SK-N-SH treated with all-trans-retinoic acid at 6 μM for 48 hours (cell line): ENCODE measurements at regions not wholly inside any gene's neighbourhood (a gene's known extent, or its start where the extent isn't known, plus 50 kb on each side); places are given as distances from the start of the nearest gene placed in this dataset.

Source experiments
- ATAC-seq: fragments of 200-7000 bp; cut with Tn5 transposase; 3 replicates; pipeline ENCODE4 v1.9.1; 2020; ENCODE audit warnings: mild to moderate bottlenecking, moderate library complexity
- ARNTL ChIP-seq: fragments of 450-650 bp; formaldehyde crosslinking; IDR thresholded peaks from 2 replicates; pipeline ENCODE4 v1.5.0; 2020; ENCODE audit warnings: low read depth, mild to moderate bottlenecking, moderate library complexity, borderline replicate concordance
- BACH2 ChIP-seq: fragments of 250-450 bp; sonication (Bioruptor Pico); IDR thresholded peaks from 2 replicates; pipeline ENCODE4 v1.9.0; 2021; ENCODE audit warnings: mild to moderate bottlenecking, borderline replicate concordance
- CSDC2 ChIP-seq: fragments of 250-450 bp; sonication (Bioruptor Pico); IDR thresholded peaks from 2 replicates; pipeline ENCODE4 v1.5.0; 2020; ENCODE audit warnings: mild to moderate bottlenecking, moderate library complexity
- ESRRG ChIP-seq: fragments of 250-450 bp; sonication (Bioruptor Pico); IDR thresholded peaks from 2 replicates; pipeline ENCODE4 v1.6.1; 2021; ENCODE audit warnings: mild to moderate bottlenecking
- GLIS3 ChIP-seq: fragments of 250-450 bp; sonication (Bioruptor Pico); IDR thresholded peaks from 2 replicates; pipeline ENCODE4 v1.5.0; 2020; ENCODE audit warnings: mild to moderate bottlenecking, moderate library complexity
- ISL1 ChIP-seq: fragments of 250-450 bp; sonication (Bioruptor Pico); IDR thresholded peaks from 2 replicates; pipeline ENCODE4 v2.1.2; 2022; ENCODE audit warnings: mild to moderate bottlenecking, moderate library complexity
- OSR1 ChIP-seq: fragments of 250-450 bp; sonication (Bioruptor Pico); IDR thresholded peaks from 2 replicates; pipeline ENCODE4 v1.8.0; 2022; ENCODE audit warnings: moderate library complexity, mild to moderate bottlenecking, inconsistent platforms
- PPARA ChIP-seq: fragments of 250-450 bp; sonication (Bioruptor Pico); IDR thresholded peaks from 2 replicates; pipeline ENCODE4 v1.5.0; 2020; ENCODE audit warnings: mild to moderate bottlenecking, borderline replicate concordance
- RARB ChIP-seq: fragments of 250-450 bp; sonication (Bioruptor Pico); IDR thresholded peaks from 2 replicates; pipeline ENCODE4 v1.8.0; 2021; ENCODE audit warnings: mild to moderate bottlenecking, moderate library complexity
- SNAI2 ChIP-seq: fragments of 250-450 bp; sonication (Bioruptor Pico); IDR thresholded peaks from 2 replicates; pipeline ENCODE4 v1.5.0; 2020; ENCODE audit warnings: mild to moderate bottlenecking, moderate library complexity
- TCF4 ChIP-seq: fragments of 250-450 bp; sonication (Bioruptor Pico); IDR thresholded peaks from 2 replicates; pipeline ENCODE4 v1.8.0; 2021; ENCODE audit warnings: mild to moderate bottlenecking, moderate library complexity, borderline replicate concordance
- TOX ChIP-seq: fragments of 250-450 bp; sonication (Bioruptor Pico); IDR thresholded peaks from 2 replicates; pipeline ENCODE4 v1.8.0; 2021; ENCODE audit warnings: mild to moderate bottlenecking, moderate library complexity, borderline replicate concordance
- ZC3H10 ChIP-seq: fragments of 250-450 bp; sonication (Bioruptor Pico); IDR thresholded peaks from 2 replicates; pipeline ENCODE4 v1.5.1; 2021; ENCODE audit warnings: mild to moderate bottlenecking, moderate library complexity
- ZFP3 ChIP-seq: fragments of 250-450 bp; sonication (Bioruptor Pico); IDR thresholded peaks from 2 replicates; pipeline ENCODE4 v1.5.0; 2020; ENCODE audit warnings: mild to moderate bottlenecking, moderate library complexity
- ZFP30 ChIP-seq: fragments of 450-650 bp; formaldehyde crosslinking; IDR thresholded peaks from 2 replicates; pipeline ENCODE4 v1.5.0; 2022; ENCODE audit warnings: mild to moderate bottlenecking, moderate library complexity
- ZNF565 ChIP-seq: fragments of 450-650 bp; formaldehyde crosslinking; conservative IDR thresholded peaks from 2 replicates; pipeline ENCODE4 v1.5.0; 2020; ENCODE audit warnings: low read depth, mild to moderate bottlenecking, moderate library complexity
- ZNF70 ChIP-seq: fragments of 450-650 bp; formaldehyde crosslinking; IDR thresholded peaks from 2 replicates; pipeline ENCODE4 v1.5.0; 2020; ENCODE audit warnings: mild to moderate bottlenecking, moderate library complexity
- ZNF8 ChIP-seq: fragments of 450-650 bp; formaldehyde crosslinking; IDR thresholded peaks from 2 replicates; pipeline ENCODE4 v1.5.0; 2020; ENCODE audit warnings: mild to moderate bottlenecking, moderate library complexity
- TF ChIP-seq, protein P1 (sequence below): fragments of 250-450 bp; sonication (Bioruptor Pico); IDR thresholded peaks from 2 replicates; pipeline ENCODE4 v1.8.0; 2021; ENCODE audit warnings: low read depth, mild to moderate bottlenecking, moderate library complexity, borderline replicate concordance
- TF ChIP-seq, protein P2 (sequence below): fragments of 250-450 bp; sonication (Bioruptor Pico); IDR thresholded peaks from 2 replicates; pipeline ENCODE4 v1.5.1; 2020; ENCODE audit warnings: low read depth, mild to moderate bottlenecking, moderate library complexity
- TF ChIP-seq, protein P3 (sequence below): fragments of 250-450 bp; sonication (Bioruptor Pico); IDR thresholded peaks from 2 replicates; pipeline ENCODE4 v1.8.0; 2020; ENCODE audit warnings: mild to moderate bottlenecking, moderate library complexity, borderline replicate concordance
- TF ChIP-seq, protein P4 (sequence below): fragments of 250-450 bp; sonication (Bioruptor Pico); IDR thresholded peaks from 2 replicates; pipeline ENCODE4 v1.5.1; 2021; ENCODE audit warnings: mild to moderate bottlenecking, moderate library complexity
- TF ChIP-seq, protein P5 (sequence below): fragments of 250-450 bp; sonication (Bioruptor Pico); IDR thresholded peaks from 2 replicates; pipeline ENCODE4 v1.5.0; 2020; ENCODE audit warnings: mild to moderate bottlenecking, moderate library complexity

DNA sequence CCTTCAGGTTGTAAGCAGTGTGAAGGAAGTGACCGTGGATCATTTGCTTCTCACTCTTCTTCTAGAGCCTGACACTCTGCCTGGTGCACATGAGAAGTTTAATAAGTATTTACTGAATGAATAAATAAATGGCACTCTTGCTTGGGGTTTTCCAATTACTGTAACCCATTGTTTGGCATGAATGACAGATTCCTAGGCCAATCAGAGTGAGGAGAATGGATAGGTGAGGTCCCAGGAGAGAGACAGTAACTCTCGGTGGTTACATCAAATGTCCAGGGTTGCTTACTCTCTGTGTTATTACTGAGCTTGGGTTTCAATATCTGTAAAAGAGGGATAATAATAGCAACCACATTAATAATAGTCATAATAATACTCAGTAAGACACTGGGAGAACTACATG lies 204.2 kb upstream of the ISX start:
- TF ChIP-seq RARB (CRISPR knock-in tag) (no peak), ZNF8 (no peak), GLIS3 (no peak), OSR1 (CRISPR knock-in tag) (no peak), ZNF565 (no peak), ZC3H10 (CRISPR knock-in tag) (no peak), CSDC2 (no peak), ESRRG (no peak), ISL1 (CRISPR knock-in tag) (no peak), SNAI2 (no peak), TCF4 (CRISPR knock-in tag) (no peak), BACH2 (CRISPR knock-in tag) (no peak), ZFP30 (no peak)
- TF ChIP-seq, protein P1, sequence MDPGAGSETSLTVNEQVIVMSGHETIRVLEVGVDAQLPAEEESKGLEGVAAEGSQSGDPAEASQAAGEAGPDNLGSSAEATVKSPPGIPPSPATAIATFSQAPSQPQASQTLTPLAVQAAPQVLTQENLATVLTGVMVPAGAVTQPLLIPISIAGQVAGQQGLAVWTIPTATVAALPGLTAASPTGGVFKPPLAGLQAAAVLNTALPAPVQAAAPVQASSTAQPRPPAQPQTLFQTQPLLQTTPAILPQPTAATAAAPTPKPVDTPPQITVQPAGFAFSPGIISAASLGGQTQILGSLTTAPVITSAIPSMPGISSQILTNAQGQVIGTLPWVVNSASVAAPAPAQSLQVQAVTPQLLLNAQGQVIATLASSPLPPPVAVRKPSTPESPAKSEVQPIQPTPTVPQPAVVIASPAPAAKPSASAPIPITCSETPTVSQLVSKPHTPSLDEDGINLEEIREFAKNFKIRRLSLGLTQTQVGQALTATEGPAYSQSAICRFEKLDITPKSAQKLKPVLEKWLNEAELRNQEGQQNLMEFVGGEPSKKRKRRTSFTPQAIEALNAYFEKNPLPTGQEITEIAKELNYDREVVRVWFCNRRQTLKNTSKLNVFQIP, result no peak
- TF ChIP-seq, protein P2, sequence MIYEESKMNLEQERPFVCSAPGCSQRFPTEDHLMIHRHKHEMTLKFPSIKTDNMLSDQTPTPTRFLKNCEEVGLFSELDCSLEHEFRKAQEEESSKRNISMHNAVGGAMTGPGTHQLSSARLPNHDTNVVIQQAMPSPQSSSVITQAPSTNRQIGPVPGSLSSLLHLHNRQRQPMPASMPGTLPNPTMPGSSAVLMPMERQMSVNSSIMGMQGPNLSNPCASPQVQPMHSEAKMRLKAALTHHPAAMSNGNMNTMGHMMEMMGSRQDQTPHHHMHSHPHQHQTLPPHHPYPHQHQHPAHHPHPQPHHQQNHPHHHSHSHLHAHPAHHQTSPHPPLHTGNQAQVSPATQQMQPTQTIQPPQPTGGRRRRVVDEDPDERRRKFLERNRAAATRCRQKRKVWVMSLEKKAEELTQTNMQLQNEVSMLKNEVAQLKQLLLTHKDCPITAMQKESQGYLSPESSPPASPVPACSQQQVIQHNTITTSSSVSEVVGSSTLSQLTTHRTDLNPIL, result no peak
- ATAC-seq, result no peak

DNA sequence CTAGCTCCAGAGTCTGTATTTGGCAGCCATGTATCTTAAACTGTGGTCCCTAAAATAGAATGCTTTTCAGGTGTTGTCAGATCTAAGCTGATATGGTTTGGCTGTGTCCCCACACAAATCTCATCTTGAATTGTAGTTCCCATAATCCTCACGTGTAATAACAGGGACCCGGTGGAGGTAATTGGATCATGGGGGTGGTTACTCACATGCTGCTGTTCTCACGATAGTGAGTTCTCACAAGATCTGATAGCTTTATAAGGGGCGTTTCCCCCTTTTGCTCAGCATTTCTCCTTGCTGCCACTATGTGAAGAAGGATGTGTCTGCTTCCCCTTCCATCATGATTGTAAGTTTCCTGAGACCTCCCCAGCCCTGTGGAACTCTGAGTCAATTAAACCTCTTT lies 199.9 kb upstream of the ISX start:
- TF ChIP-seq, protein P3, sequence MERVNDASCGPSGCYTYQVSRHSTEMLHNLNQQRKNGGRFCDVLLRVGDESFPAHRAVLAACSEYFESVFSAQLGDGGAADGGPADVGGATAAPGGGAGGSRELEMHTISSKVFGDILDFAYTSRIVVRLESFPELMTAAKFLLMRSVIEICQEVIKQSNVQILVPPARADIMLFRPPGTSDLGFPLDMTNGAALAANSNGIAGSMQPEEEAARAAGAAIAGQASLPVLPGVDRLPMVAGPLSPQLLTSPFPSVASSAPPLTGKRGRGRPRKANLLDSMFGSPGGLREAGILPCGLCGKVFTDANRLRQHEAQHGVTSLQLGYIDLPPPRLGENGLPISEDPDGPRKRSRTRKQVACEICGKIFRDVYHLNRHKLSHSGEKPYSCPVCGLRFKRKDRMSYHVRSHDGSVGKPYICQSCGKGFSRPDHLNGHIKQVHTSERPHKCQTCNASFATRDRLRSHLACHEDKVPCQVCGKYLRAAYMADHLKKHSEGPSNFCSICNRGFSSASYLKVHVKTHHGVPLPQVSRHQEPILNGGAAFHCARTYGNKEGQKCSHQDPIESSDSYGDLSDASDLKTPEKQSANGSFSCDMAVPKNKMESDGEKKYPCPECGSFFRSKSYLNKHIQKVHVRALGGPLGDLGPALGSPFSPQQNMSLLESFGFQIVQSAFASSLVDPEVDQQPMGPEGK, result no peak
- TF ChIP-seq ARNTL (no peak), TOX (no peak), SNAI2 (no peak), ZFP30 (no peak), ZC3H10 (CRISPR knock-in tag) (no peak), ZFP3 (CRISPR knock-in tag) (no peak), GLIS3 (no peak), PPARA (CRISPR knock-in tag) (no peak), RARB (CRISPR knock-in tag) (no peak), TCF4 (CRISPR knock-in tag) (no peak), ZNF8 (no peak), ISL1 (CRISPR knock-in tag) (no peak), OSR1 (CRISPR knock-in tag) (no peak), BACH2 (CRISPR knock-in tag) (no peak)
- TF ChIP-seq, protein P4, sequence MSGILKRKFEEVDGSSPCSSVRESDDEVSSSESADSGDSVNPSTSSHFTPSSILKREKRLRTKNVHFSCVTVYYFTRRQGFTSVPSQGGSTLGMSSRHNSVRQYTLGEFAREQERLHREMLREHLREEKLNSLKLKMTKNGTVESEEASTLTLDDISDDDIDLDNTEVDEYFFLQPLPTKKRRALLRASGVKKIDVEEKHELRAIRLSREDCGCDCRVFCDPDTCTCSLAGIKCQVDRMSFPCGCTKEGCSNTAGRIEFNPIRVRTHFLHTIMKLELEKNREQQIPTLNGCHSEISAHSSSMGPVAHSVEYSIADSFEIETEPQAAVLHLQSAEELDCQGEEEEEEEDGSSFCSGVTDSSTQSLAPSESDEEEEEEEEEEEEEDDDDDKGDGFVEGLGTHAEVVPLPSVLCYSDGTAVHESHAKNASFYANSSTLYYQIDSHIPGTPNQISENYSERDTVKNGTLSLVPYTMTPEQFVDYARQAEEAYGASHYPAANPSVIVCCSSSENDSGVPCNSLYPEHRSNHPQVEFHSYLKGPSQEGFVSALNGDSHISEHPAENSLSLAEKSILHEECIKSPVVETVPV (CRISPR knock-in tag), result no peak
- TF ChIP-seq, protein P2, result no peak
- ATAC-seq, result no peak

DNA sequence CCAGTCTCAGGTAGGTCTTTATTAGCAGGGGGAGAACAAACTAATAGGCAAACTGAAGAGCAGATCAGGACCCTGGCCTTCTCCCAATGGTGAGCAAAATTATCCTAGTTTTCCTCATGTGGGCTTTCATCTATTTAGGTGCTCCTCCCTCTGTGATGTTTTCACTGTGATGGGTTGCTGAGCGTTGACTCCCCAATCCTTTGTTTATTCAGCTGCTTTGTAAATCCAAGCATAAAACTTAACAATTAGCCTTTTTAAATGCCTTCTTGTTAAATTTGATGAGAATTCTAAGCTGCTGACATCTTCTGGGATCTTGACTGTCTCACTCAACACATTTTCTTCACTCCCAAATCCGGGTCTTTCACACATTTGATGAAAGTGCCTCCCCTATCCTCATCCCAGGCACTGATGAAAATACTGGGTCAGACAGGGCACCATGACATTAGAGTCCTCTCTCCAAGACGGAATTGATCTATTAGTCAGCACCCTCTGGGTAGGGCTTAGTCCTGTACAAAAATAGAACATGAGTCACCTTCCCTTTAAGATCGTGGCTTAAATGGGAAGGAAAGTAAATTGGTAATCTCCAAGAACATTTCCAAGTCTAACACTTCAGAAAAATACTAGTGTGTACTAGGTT lies 199.3 kb upstream of the ISX start:
- ATAC-seq, result no peak
- no peak for TF ChIP-seq ZC3H10 (CRISPR knock-in tag)
- no peak for TF ChIP-seq BACH2 (CRISPR knock-in tag)
- TF ChIP-seq, protein P4 (CRISPR knock-in tag), result no peak
- TF ChIP-seq ZNF70 (CRISPR knock-in tag), result no peak
- no peak for TF ChIP-seq CSDC2
- no peak for TF ChIP-seq TCF4 (CRISPR knock-in tag)
- TF ChIP-seq, protein P1, result no peak
- TF ChIP-seq, protein P5, sequence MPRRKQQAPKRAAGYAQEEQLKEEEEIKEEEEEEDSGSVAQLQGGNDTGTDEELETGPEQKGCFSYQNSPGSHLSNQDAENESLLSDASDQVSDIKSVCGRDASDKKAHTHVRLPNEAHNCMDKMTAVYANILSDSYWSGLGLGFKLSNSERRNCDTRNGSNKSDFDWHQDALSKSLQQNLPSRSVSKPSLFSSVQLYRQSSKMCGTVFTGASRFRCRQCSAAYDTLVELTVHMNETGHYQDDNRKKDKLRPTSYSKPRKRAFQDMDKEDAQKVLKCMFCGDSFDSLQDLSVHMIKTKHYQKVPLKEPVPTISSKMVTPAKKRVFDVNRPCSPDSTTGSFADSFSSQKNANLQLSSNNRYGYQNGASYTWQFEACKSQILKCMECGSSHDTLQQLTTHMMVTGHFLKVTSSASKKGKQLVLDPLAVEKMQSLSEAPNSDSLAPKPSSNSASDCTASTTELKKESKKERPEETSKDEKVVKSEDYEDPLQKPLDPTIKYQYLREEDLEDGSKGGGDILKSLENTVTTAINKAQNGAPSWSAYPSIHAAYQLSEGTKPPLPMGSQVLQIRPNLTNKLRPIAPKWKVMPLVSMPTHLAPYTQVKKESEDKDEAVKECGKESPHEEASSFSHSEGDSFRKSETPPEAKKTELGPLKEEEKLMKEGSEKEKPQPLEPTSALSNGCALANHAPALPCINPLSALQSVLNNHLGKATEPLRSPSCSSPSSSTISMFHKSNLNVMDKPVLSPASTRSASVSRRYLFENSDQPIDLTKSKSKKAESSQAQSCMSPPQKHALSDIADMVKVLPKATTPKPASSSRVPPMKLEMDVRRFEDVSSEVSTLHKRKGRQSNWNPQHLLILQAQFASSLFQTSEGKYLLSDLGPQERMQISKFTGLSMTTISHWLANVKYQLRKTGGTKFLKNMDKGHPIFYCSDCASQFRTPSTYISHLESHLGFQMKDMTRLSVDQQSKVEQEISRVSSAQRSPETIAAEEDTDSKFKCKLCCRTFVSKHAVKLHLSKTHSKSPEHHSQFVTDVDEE (CRISPR knock-in tag), result no peak
- no peak for TF ChIP-seq ISL1 (CRISPR knock-in tag)
- no peak for TF ChIP-seq ZNF8
- no peak for TF ChIP-seq ZFP30
- TF ChIP-seq OSR1 (CRISPR knock-in tag), result no peak
- TF ChIP-seq ZNF565, result no peak
